Fibroblast of skin of left biceps (primary cell): ENCODE measurements at regions not wholly inside any gene's neighbourhood (a gene's known extent, or its start where the extent isn't known, plus 50 kb on each side); places are given as distances from the start of the nearest gene placed in this dataset.

Source experiments
- DNase-seq, 2 experiments: peaks; one replicate each; pipeline ENCODE4 v3.0.0-alpha.2; 2013; ENCODE audit warnings: low read depth in 2 of 2

DNA sequence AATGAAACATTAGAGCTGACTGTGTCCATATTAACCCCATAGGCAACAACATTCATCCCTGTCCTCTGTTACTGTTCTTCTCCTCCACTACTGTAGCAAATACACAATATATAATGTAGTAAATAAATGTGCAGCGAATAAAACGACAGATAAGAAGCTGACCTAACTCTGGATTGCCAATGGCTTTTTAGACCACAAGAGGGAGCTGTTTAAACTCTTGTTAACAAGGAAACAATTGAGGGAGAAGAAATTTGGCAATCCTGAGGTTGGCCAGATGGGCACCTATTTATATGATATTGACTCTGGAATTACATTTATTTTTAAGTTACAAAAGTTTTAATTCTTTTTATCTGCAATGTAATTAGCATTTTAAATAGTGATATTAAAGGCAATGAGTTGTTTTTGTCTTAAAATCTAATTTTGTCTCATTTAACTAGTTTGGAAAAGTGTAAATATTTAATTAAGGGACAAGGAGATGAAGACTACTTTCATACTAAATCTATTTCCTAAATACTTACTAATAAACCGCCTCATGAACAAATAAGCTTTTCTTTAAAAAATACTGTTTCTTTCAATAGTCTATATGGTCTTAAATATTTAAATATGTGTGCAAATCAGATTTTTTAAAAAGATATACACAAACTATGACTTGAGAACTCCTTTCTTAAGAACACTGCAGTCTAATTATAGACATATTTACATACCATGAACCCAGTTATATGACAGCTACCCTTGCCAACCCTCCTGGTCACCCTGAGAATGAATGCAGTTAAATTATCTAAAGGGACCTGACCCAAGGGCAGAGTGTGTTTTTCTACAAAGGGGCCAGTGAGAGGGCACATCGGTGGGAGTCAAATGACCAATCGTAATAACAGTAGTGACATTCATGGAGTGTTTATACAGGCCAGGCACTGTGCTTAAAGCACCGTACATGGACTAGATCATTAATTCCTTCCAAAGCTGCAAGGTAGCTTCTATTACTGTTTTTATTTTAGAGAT lies 52.9 kb upstream of the HPF1 start:
- DNase-seq: peak; percentile 40 to 47

DNA sequence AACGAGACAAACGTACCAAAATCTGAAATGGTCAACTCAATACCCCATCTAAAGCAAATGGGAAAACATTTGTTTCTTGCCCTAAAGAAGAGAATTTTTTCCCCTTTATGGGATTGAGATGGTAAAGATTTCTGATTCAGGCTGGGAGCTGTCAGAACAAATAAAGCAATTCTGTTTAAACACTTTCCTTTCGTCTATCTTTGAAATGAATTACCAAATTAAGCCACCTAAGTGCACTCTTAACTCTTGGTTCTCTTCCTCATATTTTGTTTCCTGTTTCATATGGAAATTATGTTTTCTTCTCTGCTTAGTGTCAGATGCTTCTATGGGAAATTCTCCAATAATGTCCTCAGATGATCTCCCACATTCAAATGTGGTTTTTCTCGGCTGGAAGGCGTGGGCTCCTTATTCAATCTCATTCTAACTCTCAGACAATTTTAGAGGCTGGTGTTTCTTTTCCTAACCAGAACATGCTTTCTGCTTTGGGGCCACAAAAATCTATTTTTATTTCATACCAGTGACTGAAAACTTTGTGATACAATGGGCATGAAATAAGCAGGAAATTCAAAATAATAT lies 50.3 kb upstream of the HPF1 start:
- DNase-seq: no peak
